Erythroblast (primary cell): ENCODE measurements at regions not wholly inside any gene's neighbourhood (a gene's known extent, or its start where the extent isn't known, plus 50 kb on each side); places are given as distances from the start of the nearest gene placed in this dataset.

Source experiments
- GATA1 ChIP-seq: IDR thresholded peaks from 2 replicates; pipeline ENCODE4 v1.6.1; 2011; ENCODE audit warnings: low read depth, mild to moderate bottlenecking, control low read depth, low read length, moderate library complexity
- POLR2A ChIP-seq: IDR thresholded peaks from 2 replicates; pipeline ENCODE4 v1.6.1; 2011; ENCODE audit warnings: mild to moderate bottlenecking, low read length

DNA sequence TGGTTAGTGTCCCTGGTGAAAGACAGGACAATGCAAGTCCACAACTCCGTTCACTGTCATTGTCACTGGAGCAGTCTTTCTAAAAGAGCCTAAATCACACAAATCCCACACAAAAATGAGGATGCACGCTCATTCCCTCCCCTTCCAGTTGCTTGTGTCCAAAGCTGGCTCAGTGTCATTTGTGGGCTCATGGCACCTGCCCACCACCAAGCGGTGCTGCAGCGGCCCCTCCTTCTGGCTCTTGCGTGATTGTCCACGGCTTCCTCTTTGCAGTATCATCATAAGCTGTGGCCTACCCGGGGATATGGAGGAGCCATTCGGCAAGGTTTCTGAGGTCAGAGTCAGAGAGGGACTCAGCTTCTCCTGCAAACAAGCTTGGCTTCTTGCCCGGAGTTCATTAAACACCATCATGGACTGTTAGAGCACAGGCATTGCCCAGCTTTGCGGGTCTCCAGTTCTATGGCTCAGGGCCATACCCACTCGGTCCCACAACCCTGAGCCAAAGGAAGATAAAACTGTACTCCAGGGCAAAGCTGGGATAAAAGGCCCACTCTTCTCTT is 179.4 kb upstream of the AGAP1 start:
- TF ChIP-seq POLR2A = no peak
- no peak for TF ChIP-seq GATA1
